HG02623 (cell line): ENCODE measurements at regions not wholly inside any gene's neighbourhood (a gene's known extent, or its start where the extent isn't known, plus 50 kb on each side); places are given as distances from the start of the nearest gene placed in this dataset.

Experiments
- ATAC-seq: cut with Tn5 transposase; IDR thresholded peaks from one replicate; pipeline ENCODE4 v1.9.1; 2021; ENCODE audit warnings: moderate library complexity; ENCODE audit not compliant: unreplicated experiment

DNA sequence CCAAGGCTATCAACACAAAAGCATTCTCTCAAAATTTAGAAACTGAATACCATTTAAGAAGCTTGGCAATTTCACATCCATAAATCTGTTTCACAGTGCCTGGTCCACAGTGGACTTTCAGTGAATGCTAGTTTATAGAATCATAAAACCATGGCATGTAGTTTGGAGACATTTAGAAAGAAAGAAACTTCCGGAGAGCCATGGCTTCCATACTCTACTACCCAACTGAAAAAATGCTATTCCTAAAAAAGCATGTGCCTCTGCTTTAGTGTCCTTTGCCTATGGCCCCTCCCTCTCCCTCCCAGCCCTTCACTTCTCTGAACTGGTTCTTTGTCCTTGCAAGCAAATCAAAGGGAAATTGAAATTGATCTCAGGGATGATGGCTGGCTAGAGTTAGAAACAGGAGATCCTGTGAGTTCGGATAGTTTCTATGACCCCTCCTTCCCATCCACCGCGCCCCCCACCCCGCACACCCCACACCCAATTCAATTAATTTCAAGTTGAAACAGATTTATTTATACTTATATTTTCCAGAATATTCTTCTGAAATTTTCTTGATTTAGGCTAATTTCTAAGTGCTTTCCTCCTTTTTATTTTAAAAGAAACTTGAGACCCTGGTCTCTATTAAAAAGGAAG, 248.3 kb downstream of the TRIB2 start:
- ATAC-seq, result no peak

DNA sequence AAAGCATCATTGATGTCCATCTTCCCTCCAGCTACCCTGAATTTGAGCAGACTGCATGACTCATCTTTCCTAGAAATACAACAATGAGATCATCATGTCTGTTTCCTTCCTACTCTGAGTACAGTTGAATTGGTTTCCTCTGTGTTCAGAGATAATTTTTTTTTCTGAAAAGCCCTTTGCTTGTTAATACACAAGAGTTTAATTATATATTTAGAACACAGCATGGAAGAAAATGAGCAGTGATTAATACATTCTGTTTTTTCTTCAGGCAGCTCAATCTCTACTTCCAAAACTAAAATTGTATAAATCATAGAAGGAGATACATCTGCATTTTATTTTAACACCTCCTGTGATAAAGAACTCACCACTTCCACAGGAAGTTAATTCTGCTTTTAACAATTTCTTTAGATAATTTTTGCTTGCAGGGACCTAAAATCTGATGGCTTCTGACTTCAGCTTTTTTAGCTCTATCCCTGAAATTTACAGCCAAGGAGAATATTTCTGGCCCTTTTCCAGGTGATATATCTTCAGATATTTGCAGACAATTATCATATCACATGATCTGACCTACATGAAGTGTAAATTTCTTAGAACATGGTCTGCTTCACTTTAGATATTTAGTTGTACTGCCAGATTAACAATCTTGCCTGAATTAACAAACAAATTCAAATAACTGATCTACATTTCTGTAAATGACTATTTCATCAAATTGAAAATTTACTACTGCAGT, 249.0 kb downstream of the TRIB2 start:
- no peak for ATAC-seq

DNA sequence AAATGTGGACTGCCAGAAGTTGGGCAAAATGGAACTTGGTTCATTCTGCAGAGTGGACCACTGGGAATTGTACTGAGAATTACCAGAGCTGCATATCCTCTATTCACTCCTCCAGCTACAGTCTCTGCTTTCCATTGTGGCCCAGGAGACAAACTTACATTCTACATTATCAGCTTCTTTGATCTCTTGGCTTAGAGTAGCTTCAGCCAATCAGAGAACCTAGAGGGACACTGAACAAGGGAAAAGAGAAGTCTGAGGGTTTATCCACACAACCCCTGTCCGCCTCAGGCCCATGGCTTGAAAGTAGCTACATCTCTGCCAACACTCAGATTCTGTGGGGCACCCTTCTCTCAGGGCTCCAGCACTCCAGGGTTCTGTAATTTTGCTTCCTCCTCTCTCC, 251.1 kb downstream of the TRIB2 start:
- no peak for ATAC-seq

DNA sequence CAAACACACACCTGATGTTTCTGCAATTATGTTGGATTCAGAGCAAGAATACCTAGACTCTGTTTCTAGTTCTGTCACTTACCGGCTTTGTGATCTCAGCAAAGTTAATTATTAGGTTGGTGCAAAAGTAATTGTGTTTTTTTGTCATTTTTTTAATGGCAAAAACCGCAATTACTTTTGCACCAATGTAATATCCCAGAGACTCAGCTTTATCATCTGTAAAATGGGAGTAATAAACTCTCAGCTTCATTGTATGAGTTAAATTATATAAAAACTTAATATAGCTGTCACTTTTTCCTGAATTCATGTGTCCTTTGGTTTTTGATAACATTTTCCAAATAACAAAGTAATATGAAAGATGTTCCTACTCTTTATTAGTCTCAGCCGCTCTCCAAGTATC, 251.7 kb downstream of the TRIB2 start:
- no peak for ATAC-seq

DNA sequence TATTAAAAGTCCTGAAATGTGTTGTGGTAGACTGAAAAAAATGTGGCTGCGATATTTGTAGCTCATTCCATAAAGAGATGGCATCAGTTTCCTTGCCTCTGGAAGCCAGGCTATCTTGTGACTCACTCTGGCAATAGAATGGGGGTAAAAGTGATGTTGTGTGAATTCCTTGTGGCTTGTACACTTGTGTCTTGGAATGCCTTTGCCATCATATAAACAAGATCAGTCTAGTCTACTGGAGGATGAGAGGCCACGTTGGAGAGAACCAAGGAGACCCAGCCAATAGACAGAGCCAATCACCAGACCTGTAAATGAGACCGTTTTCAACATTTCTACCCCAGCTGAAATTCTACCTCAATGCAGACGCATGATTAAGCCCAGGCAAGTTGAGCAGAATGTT, 254.1 kb downstream of the TRIB2 start:
- ATAC-seq, result no peak

DNA sequence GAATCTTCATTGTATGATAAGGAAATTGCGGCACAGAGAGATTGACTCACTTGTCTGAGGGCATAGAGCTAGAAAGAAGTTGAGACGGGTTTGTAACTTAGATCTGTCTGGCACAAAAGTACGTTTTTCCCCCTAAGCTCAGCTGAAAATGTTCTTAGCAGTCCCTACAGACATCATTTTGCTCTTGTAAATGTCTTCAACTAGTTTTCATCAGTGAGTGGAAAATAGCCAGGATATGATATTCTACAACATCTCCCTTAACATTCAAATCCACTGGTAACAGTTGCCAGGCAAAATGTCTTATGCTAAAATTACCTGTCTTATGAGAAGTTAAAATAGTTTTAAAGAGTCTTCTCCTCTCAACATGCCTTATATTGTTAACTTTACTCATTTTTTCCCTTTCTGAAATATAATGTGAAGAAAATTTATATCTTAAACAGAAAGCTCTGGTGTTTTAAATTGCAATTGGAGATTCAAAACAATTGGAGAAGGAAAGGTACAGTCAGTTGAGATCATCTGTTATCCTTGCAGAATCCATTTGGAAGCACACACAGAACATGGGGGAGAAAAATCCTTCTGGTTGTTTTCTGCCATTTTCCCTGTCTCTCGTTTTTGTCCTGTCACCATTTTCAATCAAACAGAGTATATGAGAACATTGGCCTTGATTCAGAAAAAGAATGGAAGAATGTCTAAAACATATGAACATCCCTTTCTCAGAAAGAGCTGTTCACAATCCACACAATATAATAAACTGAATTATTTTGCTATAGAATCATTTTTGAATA, 255.0 kb downstream of the TRIB2 start:
- no peak for ATAC-seq

DNA sequence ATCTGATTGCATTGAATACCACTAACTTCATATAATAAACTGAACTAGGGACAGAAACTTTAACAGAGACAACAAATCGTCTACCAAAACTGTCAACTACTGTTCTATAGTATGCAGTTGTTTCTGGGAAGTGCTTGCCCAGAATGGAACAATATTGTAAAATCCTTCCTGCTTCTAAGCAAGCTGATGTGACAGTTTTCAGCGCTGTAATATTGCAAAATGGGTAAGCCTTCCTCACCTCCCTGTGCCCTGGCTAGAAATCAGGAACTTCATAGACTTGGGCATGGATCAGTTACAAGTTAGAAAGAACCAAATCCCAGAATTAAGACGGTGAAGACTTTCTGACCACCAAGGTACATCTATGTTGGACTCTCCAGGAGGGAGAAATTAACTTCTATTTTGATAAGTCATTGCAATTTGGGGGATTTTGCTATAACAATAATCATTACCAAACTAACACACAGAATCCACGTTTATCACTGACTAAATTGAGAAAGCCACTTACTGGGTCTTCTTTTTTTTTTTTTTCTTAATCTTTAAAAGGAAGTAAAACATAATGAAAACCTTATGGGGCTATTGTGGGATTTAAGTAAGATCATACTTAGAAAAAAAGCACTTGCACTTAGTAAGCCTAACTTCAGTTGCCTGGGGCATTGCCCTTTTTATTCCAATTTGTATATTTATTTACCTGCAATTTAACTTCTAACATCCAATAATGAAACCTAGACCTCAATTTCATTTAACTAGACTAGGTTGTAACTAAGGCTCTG, 261.5 kb downstream of the TRIB2 start:
- no peak for ATAC-seq

DNA sequence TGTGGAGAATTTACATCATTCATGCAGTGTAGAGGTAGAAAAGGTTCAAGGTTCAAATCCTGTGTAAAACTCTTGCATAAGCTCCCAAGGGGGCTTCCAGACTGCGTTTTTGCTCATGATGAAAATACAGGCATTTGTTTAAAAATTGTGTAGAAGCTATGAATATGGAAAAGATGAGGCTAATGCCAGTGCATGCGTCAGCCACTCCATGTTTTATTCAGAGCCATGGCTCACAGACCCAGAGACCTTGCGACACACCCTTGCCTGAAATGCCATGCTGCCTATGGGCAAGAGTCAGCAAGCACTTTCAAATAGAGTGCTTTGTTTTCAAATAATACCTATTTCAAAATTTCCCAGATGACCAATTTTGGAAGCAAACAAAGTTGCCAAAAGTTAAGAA, 262.3 kb downstream of the TRIB2 start:
- no peak for ATAC-seq

DNA sequence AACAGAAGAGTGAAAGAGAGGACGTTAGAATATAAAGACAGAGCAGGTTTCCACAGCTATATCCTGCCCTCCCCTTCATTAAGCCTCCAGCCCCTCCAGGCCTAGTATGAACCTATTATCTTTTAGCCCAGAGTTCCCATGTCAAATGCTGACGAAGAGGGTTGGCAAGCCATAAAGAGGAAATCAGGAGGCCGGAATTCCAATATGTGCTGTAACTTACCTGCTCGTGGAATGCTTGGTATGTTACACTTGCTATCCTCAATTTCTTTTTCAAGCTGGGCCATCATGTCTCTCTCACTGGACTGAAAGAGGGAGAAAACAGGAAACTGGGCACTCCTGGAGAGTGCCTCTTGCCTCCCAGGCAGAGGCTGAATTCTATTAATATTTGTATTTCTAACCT, 264.1 kb downstream of the TRIB2 start:
- no peak for ATAC-seq

DNA sequence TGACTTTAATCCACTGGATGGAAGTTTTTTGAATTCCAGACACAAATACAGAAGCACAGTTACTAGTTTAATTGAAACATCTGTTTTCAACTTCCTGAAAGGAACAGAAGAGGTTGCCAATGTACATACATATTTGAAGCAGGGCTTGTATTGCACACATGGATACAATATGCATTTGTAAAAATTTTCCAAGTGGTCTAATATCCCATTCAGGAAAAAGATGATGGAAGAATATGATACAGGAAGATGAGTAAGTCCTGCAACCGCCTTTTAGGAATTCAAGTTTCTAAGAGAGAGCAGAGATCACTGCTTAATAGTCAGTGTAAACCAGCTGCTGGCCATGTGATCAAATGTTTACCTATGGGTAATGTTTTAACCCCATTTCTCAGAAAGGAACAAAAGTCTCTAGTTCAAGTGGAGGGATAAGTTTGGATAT, 265.4 kb downstream of the TRIB2 start:
- ATAC-seq, result no peak

DNA sequence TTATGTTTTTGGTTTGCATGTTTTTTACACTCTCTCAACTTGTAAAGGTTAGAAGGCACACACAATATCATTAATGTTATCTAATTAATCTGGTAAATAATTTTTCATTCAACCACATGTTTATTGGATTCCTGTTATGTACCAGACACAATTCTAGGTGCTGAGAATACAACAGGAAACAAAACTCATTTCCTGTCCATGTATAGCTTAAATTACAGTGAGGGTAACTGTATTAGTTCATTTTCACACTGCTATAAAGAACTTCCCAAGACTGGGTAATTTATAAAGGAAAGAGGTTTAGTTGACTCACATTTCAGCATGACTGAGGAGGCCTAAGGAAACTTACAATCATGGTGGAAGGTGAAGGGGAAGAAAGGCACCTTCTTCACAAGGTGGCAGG, 270.5 kb downstream of the TRIB2 start:
- no peak for ATAC-seq

DNA sequence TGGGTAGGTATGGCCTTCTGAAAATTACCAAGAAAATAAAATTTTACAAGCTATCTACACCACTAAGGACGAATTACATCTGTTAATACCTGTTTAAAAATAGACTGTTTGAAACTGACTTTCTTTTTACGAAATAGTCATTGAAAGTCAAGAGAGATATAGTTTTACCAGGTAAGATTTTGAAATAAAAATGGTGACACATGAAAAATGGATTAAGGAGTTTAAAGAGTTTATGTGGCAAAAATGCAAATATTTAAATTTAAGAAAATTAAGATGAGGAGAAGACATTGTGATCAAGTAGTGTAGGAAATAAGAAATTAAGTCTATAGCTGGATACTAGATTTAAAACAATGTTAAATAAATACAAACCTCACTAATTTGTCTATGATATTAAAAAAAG, 271.5 kb downstream of the TRIB2 start:
- ATAC-seq, result no peak

DNA sequence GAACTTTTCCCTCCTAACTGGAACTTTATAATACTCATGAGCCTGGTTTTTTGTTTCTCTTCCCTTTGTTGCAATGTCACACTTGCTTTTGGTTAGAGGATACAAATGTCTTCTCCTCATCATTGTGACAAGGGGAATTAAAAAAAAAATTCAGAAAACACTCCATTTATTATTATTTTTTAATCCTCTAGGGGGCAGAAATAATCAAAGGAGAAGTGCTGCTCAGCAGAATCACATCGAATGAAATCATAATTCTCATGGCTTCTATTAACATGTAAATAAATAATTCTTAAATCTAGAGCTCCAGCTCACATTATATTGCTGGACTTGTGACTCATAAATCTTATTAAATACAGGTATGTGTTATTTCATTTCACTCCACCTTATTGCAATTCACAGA, 273.8 kb downstream of the TRIB2 start:
- no peak for ATAC-seq

DNA sequence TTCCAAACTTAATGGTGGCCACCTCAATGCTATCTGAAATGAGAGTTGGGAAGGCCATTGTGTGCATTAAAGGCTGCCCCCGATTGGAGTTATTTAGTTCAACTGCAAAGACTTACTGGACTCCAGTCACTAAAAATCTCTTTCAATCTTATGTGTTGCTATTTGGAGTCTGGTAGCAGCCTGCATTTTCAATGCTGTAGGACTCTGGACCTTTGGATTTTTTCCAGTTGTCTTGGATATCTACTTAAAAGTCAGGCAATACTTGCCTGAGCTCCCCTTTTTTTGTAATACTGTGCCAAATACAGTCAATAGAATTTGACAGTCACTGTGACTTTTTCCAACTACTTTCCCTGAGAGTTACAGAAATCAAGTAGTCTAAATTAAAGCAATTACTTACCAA, 281.9 kb downstream of the TRIB2 start:
- ATAC-seq, result no peak

DNA sequence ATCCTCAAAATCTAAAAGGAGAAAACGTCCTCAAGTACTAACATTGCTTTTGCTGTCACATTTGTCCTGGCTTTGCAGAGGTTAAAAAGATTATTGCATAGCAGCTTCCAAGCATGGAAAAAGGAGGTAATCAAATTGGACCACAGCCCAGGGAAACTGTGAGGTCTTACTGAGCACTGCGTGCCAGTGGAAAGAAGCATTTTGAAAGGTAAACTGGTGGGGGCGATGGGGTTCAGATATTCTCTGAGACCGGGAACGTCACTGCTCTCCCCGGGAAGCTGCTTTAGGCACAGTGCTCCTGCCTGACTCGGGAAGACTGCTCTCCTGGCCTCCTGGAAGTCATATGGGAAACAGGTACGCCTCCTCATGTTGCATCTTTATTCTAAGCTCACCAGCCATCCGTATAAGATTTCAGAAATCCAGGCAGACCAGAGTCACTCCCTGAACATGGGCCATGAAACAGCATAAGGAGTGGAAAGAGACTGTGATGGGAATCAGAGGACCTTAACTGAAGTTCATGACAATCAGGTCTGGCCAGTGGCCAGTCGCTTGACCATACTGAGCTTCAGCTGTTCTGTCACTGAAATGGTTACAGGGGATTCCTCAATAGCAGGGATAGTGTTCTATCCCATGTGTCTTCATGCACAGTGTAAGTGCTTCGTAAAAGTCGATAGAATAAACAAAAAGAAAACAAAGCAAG, 284.1 kb downstream of the TRIB2 start:
- ATAC-seq, result no peak

DNA sequence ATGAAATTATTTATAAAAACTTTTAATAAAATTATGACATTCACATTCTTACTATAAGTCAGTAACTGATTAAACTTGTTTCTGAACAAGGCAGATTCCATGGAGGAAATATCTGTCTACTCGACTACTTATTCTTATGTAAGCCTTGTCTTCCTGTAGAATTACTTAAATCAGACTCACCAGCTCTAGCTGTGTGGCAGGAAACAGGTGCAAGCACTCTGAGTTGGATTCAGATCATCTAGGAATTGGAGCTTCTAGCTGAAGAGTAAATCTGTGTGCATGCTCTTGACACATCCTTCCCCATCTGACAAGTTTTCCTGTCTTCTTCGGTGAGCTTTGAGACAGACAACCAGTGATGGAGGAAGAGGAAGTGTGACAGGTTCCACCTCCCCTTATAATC, 284.7 kb downstream of the TRIB2 start:
- no peak for ATAC-seq

DNA sequence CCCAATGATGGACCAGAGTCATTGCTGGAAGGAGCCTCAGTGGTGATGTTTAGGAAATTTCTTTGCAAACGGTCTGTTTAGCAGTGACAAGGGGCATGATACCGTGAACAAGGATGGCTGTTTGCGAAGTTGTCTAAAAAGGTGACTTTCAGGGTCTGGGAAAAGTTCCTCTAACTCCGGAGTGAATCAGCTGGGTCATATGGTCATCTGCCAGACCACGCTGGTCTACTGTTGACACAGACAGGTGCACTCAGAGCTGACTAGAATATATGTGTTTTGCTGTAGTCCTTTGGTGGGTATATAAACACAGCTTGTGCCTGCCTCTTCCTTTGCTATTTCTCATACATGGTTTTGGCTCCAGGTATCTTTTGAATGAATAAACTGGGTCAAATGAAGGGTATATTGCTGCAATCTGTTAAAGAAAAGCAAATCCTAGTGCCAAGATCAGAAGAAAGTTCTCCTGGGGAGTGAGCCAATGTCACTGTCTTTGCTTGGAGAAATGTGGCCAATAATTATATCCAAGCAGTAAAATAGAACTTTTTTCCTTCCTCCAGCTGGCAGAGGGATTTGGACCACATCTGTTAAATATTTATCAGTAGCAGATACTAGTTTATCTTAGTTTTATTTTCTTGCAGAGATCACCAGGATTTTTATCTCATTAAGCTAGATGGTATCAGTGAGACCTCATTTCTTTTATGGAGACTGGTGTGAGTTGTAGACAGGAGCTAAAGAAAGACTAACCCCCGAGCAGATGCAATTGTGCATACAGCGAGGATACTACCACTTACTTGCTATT, 286.0 kb downstream of the TRIB2 start:
- no peak for ATAC-seq

DNA sequence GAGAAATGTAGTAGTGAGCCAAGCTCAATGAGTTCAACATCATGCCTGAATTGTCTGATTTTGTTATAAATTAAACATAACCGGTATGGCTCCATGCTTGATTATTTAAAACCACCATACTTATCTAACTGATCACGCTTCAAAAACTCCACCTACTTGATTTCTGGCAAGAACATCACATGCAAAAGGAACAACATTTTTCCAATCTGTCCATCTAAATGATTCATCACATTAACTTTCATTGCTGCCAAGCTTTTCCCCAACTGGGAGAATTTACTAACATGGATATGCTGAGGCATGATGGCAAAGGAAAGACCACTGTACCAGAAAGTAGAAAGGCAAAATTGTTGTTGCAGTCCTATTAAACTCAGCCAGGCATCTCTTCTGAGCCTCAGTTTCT, 286.8 kb downstream of the TRIB2 start:
- no peak for ATAC-seq

DNA sequence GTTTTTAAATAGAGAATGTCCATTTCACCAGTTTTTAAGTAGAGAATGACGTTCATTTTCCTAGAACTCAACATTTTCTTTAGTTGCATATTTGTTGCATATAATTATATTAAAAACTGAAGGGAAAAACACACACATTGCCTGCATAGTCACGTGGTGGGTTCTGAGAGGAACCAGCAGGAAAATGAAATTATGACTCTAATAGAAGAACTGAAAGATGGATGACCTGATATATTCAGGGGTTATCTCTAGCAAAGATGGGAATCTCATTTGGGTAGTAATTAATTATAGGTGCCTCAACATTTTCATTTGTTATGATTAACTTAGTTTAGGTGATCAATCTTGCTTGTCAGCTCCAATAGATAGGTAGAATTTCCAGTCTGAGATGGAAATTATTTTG, 288.3 kb downstream of the TRIB2 start:
- no peak for ATAC-seq

DNA sequence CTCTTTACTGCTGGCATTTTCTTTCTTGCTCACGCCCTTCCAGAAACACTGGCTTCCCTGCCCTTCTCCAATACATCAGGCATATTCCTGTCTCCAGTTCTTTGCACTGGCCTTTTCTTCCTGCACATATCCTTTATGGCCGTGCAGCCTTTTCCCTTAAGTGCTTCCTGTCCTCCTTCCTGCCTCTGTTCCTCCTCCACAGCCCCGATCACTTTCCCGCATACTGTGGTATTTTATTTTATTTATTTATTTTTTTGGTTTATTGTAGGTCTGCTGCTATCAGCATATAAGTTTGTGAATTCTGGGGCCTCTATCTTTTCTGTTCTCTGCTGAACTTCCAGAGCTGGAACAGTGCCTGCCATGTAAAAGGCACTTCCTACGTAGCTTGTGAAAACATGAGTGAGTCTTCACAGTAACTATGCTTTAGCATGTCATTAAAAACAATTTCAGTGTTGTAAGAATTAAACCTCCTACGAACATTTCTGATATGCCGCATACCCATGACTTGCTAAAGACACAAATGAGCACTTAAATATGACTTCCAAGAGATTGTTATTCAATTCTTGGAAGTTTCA, 289.1 kb downstream of the TRIB2 start:
- no peak for ATAC-seq
